B cell (primary cell): ENCODE measurements at regions not wholly inside any gene's neighbourhood (a gene's known extent, or its start where the extent isn't known, plus 50 kb on each side); places are given as distances from the start of the nearest gene placed in this dataset.

Experiments used
- EZH2 ChIP-seq: IDR thresholded peaks from 2 replicates; pipeline ENCODE4 v1.6.1; 2012; ENCODE audit warnings: borderline replicate concordance, low read depth, mild to moderate bottlenecking, moderate library complexity, low read length; ENCODE audit not compliant: insufficient read depth, poor library complexity, severe bottlenecking
- TF ChIP-seq, protein P1 (sequence below): fragments of 200-600 bp; IDR thresholded peaks from one replicate; pipeline ENCODE4 v1.8.0; 2022; ENCODE audit warnings: antibody characterized with exemption, mild to moderate bottlenecking

DNA sequence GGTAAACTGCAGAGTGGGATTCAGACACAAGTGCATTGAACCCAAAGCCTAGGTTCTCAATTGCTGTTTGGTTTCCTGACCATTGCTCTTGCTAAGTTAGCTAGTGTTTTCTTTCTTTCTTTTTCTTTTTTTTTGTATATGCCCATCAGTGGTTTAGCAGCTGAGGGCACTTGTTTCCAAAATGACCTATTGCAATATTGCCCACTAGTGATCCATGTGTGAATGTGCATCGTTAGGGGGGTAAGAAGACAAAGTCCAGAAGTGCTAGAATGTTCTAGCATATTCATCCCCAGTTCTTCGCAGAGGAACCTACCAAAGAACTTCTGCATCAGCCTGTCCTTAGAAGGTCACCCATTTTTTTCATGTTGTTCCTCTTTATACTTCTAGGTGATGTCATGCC, 252.8 kb upstream of the GPR26 start:
- TF ChIP-seq, protein P1, sequence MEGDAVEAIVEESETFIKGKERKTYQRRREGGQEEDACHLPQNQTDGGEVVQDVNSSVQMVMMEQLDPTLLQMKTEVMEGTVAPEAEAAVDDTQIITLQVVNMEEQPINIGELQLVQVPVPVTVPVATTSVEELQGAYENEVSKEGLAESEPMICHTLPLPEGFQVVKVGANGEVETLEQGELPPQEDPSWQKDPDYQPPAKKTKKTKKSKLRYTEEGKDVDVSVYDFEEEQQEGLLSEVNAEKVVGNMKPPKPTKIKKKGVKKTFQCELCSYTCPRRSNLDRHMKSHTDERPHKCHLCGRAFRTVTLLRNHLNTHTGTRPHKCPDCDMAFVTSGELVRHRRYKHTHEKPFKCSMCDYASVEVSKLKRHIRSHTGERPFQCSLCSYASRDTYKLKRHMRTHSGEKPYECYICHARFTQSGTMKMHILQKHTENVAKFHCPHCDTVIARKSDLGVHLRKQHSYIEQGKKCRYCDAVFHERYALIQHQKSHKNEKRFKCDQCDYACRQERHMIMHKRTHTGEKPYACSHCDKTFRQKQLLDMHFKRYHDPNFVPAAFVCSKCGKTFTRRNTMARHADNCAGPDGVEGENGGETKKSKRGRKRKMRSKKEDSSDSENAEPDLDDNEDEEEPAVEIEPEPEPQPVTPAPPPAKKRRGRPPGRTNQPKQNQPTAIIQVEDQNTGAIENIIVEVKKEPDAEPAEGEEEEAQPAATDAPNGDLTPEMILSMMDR: no peak
- no peak for TF ChIP-seq EZH2
